ENCODE measurements at regions not wholly inside any gene's neighbourhood (a gene's known extent, or its start where the extent isn't known, plus 50 kb on each side); places are given as distances from the start of the nearest gene placed in this dataset.

DNA sequence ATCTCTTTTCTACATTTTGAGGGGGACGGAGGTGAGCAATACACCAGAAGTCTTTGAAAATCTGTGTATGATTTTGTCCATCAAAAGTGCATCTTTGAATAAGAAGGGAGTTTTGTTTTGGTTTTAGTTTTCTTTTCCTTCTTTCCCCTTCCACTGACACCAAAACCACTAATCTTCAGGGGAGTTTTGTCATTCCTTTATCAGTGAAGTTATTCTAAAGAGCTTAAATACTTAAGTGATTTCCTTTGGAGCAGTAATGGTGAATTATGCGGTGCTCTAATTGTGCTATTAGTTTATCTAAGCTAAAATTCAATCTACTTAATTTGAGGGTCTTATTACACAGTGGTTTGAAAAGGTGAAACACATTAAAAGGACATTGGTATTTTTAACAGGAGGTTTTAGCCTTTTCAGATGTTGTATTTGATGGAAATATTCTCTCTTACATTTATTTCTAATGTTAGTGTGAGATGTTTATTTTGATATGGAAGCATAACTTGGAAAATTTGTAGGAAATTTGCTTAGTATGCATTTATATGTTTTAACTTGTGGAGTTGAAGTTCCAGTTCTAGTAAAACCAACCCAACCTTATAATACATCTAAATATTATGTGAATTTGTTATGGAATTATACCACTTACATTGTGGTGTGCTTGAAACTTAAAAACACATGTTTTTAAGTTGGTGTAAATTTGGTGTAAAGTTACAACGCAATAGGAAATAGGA, 124.9 kb downstream of the PCDH7 start:
- no peak overlapping the region for H2AK5ac ChIP-seq (ENCODE audit: insufficient read length, low read length)
- H3K79me2 ChIP-seq (ENCODE audit: insufficient read depth, low read length): no peaks in the 10 kb centered on the region
- no peaks in the 10 kb centered on the region for H3K79me1 ChIP-seq (ENCODE audit: insufficient read depth, low read depth, low read length, poor library complexity, severe bottlenecking)
- H3K4me2 ChIP-seq (ENCODE audit: insufficient read depth, insufficient read length, low read length): no peak overlapping the region
- no peaks in the 10 kb centered on the region for H3K27me3 ChIP-seq (ENCODE audit: insufficient read depth, low read length)
- Mint-ChIP-seq H3K4me1 (peaks cover 29 to 47% of the 10 kb centered on the region in 2 experiments), H3K27me3 (ENCODE audit: low read depth) (no peaks in the 10 kb centered on the region), H3K9me3 (no peaks in the 10 kb centered on the region), H3K27ac (peak overlapping the region in 1 of 3 experiments; percentile 41; a peak in 1 of 7 replicates), H3K36me3 (ENCODE audit: insufficient read depth in 1 of 3, low read depth in 3 of 3) (no peaks in the 10 kb centered on the region; a peak in 1 of 7 replicates), H3K4me3 (no peak overlapping the region)
- H3K23me2 ChIP-seq (ENCODE audit: insufficient read length, low read depth, low read length, poor library complexity, severe bottlenecking): no peaks in the 10 kb centered on the region
- H3K56ac ChIP-seq (ENCODE audit: insufficient read length, low read depth, low read length): no peak overlapping the region
- no peak overlapping the region for H3K9ac ChIP-seq (ENCODE audit: extremely low read depth, insufficient read length, low read length)
- no peak overlapping the region for H3T11ph ChIP-seq (ENCODE audit: low read length)
- no peak for DNase-seq
- no peak overlapping the region for H2BK120ac ChIP-seq (ENCODE audit: low read depth, low read length, poor library complexity, severe bottlenecking)
- no peaks in the 10 kb centered on the region for H3K9me3 ChIP-seq (ENCODE audit: control insufficient read depth, low read depth, low read length)
- no peak overlapping the region for H2BK12ac ChIP-seq (ENCODE audit: insufficient read length, low read depth, low read length)
- H2AFZ ChIP-seq (ENCODE audit: low read length): no peak overlapping the region
- no peak overlapping the region for H3K23ac ChIP-seq (ENCODE audit: insufficient read length, low read depth, low read length)
- no peak overlapping the region for H4K91ac ChIP-seq (ENCODE audit: insufficient read length, low read depth, low read length)
- no peak overlapping the region for H3K18ac ChIP-seq (ENCODE audit: insufficient read length, low read depth, low read length)
- no peak overlapping the region for H2BK15ac ChIP-seq (ENCODE audit: low read depth, low read length)
- no peak overlapping the region for H3K4ac ChIP-seq (ENCODE audit: low read depth, low read length)
- no peak overlapping the region for H4K8ac ChIP-seq (replicated peaks; ENCODE audit: insufficient read length, low read depth, low read length)
- no peak overlapping the region for H4K5ac ChIP-seq (ENCODE audit: insufficient read length, low read depth, low read length)
- H3K4me1 ChIP-seq (ENCODE audit: insufficient read depth, low read length): peaks cover 2% of the 10 kb centered on the region; the same call in 1 of the 2 replicates
- TF ChIP-seq, protein P1, sequence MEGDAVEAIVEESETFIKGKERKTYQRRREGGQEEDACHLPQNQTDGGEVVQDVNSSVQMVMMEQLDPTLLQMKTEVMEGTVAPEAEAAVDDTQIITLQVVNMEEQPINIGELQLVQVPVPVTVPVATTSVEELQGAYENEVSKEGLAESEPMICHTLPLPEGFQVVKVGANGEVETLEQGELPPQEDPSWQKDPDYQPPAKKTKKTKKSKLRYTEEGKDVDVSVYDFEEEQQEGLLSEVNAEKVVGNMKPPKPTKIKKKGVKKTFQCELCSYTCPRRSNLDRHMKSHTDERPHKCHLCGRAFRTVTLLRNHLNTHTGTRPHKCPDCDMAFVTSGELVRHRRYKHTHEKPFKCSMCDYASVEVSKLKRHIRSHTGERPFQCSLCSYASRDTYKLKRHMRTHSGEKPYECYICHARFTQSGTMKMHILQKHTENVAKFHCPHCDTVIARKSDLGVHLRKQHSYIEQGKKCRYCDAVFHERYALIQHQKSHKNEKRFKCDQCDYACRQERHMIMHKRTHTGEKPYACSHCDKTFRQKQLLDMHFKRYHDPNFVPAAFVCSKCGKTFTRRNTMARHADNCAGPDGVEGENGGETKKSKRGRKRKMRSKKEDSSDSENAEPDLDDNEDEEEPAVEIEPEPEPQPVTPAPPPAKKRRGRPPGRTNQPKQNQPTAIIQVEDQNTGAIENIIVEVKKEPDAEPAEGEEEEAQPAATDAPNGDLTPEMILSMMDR (conservative IDR thresholded peaks at IDR 0.05): no peak
- no peak overlapping the region for H2BK5ac ChIP-seq (ENCODE audit: insufficient read length, low read length)
- H3K27ac ChIP-seq (ENCODE audit: insufficient read length, low read depth, low read length): no peak overlapping the region
- H3K14ac ChIP-seq (ENCODE audit: insufficient read depth, low read length): no peak overlapping the region
- no peaks in the 10 kb centered on the region for H4K20me1 ChIP-seq (ENCODE audit: control insufficient read depth, insufficient read depth, insufficient read length)
- no CpG with 5 or more reads among the region's 3 CpGs for WGBS (ENCODE audit: extremely low coverage, insufficient read length, low lambda C conversion rate)
- H2BK20ac ChIP-seq (ENCODE audit: low read depth, low read length, poor library complexity, severe bottlenecking): no peak overlapping the region

All from H9 (cell line).